Ishikawa (cell line): ENCODE measurements at regions not wholly inside any gene's neighbourhood (a gene's known extent, or its start where the extent isn't known, plus 50 kb on each side); places are given as distances from the start of the nearest gene placed in this dataset.

Experiments used
- CEBPB ChIP-seq: IDR thresholded peaks from 2 replicates; pipeline ENCODE4 v1.6.1; 2012
- CREB1 ChIP-seq: IDR thresholded peaks from 2 replicates; pipeline ENCODE4 v1.6.1; 2012; ENCODE audit warnings: low read depth
- EGR1 ChIP-seq: IDR thresholded peaks from 2 replicates; pipeline ENCODE4 v1.6.1; 2012
- EP300 ChIP-seq: IDR thresholded peaks from 2 replicates; pipeline ENCODE4 v1.6.1; 2012; ENCODE audit warnings: borderline replicate concordance
- FOXM1 ChIP-seq: IDR thresholded peaks from 2 replicates; pipeline ENCODE4 v1.6.1; 2012; ENCODE audit warnings: low read depth, borderline replicate concordance
- NFIC ChIP-seq: IDR thresholded peaks from 2 replicates; pipeline ENCODE4 v1.6.1; 2012
- RAD21 ChIP-seq: IDR thresholded peaks from 2 replicates; pipeline ENCODE4 v1.6.1; 2012; ENCODE audit warnings: low read depth
- TAF1 ChIP-seq: IDR thresholded peaks from 2 replicates; pipeline ENCODE4 v1.6.1; 2012; ENCODE audit warnings: low read depth, mild to moderate bottlenecking
- TCF12 ChIP-seq: IDR thresholded peaks from 2 replicates; pipeline ENCODE4 v1.6.1; 2012; ENCODE audit warnings: low read depth
- TEAD4 ChIP-seq: IDR thresholded peaks from 2 replicates; pipeline ENCODE4 v1.6.1; 2012
- YY1 ChIP-seq: IDR thresholded peaks from 2 replicates; pipeline ENCODE4 v1.6.1; 2012; ENCODE audit warnings: low read depth
- ZBTB7A ChIP-seq: IDR thresholded peaks from 2 replicates; pipeline ENCODE4 v1.6.1; 2012; ENCODE audit warnings: low read depth
- TF ChIP-seq, protein P1 (sequence below): IDR thresholded peaks from 2 replicates; pipeline ENCODE4 v1.6.1; 2012
- TF ChIP-seq, protein P2 (sequence below): IDR thresholded peaks from 2 replicates; pipeline ENCODE4 v1.6.1; 2012; ENCODE audit warnings: low read depth, mild to moderate bottlenecking
- TF ChIP-seq, protein P3 (sequence below): IDR thresholded peaks from 2 replicates; pipeline ENCODE4 v1.6.1; 2012

DNA sequence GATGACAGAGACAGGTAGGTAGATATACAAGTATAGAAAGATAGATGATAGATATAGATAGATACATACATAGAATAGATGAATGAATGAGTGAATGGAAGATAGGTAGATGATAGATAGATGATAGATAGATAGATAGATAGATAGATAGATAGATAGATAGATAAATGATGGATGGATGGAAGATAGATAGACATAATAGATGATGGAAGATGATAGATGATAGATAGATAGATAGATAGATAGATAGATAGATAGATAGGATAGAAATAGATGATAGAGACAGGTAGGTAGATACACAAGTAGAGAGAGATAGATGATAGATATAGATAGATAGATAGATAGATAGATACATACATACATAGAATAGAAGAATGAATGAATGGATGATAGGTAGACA, 510.1 kb upstream of the AUTS2 start:
- TF ChIP-seq EP300 (no peak), NFIC (no peak)
- TF ChIP-seq, protein P1, sequence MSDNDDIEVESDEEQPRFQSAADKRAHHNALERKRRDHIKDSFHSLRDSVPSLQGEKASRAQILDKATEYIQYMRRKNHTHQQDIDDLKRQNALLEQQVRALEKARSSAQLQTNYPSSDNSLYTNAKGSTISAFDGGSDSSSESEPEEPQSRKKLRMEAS = no peak
- TF ChIP-seq, protein P2, sequence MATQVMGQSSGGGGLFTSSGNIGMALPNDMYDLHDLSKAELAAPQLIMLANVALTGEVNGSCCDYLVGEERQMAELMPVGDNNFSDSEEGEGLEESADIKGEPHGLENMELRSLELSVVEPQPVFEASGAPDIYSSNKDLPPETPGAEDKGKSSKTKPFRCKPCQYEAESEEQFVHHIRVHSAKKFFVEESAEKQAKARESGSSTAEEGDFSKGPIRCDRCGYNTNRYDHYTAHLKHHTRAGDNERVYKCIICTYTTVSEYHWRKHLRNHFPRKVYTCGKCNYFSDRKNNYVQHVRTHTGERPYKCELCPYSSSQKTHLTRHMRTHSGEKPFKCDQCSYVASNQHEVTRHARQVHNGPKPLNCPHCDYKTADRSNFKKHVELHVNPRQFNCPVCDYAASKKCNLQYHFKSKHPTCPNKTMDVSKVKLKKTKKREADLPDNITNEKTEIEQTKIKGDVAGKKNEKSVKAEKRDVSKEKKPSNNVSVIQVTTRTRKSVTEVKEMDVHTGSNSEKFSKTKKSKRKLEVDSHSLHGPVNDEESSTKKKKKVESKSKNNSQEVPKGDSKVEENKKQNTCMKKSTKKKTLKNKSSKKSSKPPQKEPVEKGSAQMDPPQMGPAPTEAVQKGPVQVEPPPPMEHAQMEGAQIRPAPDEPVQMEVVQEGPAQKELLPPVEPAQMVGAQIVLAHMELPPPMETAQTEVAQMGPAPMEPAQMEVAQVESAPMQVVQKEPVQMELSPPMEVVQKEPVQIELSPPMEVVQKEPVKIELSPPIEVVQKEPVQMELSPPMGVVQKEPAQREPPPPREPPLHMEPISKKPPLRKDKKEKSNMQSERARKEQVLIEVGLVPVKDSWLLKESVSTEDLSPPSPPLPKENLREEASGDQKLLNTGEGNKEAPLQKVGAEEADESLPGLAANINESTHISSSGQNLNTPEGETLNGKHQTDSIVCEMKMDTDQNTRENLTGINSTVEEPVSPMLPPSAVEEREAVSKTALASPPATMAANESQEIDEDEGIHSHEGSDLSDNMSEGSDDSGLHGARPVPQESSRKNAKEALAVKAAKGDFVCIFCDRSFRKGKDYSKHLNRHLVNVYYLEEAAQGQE = no peak

DNA sequence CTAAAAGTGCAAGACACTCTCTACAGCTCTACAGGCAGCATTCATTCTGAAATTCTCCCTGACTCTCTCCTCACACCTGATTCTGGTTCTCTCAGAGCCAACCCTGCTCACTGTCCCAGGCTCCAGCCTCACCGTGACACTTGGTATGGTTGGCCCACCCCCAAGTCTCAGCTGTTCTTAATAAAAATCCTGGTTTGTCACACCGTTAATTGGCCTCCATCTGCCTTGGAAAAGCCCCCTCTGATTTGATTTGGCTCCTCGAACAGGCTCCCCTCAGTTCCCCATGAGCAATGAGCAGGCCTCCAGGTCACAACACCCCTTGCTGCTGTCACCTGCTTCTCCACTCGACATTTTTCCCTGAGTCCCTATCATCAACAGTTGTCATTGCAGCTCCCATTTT, 507.3 kb upstream of the AUTS2 start:
- TF ChIP-seq CEBPB (no peak), YY1 (no peak), TEAD4 (no peak)

DNA sequence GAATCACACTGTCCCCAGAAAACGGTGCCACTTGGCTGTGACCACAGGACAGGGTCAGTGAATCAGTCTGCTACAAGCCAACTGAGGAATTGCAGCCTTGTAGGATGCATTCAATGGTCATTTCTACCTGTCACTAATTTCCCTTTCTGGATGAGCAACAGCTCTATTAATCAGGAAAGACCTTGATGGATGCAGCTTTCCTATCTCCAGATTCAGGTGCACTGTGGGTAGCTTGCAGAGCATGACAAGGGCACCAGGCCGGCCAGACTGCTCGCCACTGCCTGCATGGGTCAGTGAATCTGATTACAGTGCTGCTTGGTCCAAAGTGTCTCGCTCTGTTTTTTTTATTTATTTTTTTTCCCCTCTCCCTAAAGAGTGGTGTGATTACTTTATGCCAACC, 506.8 kb upstream of the AUTS2 start:
- TF ChIP-seq TAF1 = no peak
- TF ChIP-seq EP300 = no peak
- TF ChIP-seq RAD21 = no peak
- TF ChIP-seq CEBPB = no peak
- TF ChIP-seq TCF12 = no peak
- TF ChIP-seq YY1 = no peak
- TF ChIP-seq ZBTB7A = no peak
- TF ChIP-seq EGR1 = no peak
- no peak for TF ChIP-seq NFIC

DNA sequence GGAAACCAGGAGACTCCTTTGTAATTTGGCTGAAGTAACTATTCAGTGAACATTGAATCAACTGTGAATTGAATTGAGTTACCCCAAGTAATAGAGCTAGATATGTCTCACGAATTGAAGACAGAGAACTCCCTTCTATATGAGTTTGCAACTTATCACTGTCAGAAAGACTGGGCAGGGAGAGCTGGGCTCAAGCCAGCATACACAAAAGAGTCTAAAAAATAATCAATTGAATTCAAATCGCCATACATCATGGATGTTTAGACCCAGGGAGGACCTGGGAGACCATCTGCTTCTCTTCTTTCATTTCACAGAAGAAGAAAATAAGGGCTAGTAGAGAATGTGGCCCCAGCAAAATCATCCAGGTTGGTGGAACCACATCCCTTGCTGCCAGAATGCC, 503.1 kb upstream of the AUTS2 start:
- TF ChIP-seq TEAD4 (no peak), FOXM1 (no peak), CREB1 (no peak), RAD21 (no peak), ZBTB7A (no peak), TCF12 (no peak)
- TF ChIP-seq, protein P2 = no peak
- TF ChIP-seq, protein P3, sequence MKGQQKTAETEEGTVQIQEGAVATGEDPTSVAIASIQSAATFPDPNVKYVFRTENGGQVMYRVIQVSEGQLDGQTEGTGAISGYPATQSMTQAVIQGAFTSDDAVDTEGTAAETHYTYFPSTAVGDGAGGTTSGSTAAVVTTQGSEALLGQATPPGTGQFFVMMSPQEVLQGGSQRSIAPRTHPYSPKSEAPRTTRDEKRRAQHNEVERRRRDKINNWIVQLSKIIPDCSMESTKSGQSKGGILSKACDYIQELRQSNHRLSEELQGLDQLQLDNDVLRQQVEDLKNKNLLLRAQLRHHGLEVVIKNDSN = no peak

DNA sequence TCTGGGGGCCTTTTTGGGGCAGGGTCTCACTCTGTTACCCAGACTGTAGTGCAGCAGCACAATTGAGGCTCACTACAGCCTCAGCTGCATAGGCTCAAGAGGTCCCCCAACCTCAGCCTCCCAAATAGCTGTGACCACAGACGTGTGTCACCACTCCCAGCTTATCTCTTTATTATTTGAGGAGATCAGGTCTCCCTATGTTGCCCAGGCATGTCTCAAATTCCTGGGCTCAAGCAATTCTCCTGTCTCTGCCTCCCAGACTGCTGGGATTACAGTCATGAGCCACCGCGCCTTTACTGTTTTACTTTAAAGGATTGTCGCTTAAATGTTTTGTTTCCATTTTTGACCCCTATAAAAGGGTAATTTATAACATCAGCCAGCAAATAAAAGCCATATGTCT, 502.6 kb upstream of the AUTS2 start:
- no peak for TF ChIP-seq YY1
- no peak for TF ChIP-seq EP300
- TF ChIP-seq, protein P1 = no peak
- TF ChIP-seq RAD21 = no peak
- no peak for TF ChIP-seq FOXM1
- no peak for TF ChIP-seq NFIC

DNA sequence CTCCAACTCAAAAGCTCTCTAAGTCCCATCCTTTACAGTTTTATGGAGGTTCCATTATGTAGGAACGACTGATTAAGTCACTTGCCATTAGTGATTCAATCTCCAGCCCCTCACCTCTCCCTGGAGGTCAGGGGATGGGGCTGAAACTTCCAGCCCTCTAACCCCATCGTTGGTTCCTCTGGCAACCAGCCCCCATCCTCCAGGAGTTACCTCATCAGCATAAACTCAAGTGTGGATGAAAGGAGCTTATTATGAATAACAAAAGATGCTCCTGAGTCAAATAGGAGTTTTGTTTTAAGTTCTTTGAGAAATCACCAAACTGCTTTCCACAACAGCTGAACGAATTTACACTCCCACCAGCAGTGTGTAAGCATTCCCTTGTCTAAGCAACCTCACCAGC, 494.3 kb upstream of the AUTS2 start:
- TF ChIP-seq RAD21 (no peak), EP300 (no peak), NFIC (no peak), EGR1 (no peak), YY1 (no peak), ZBTB7A (no peak), CREB1 (no peak), TCF12 (no peak), CEBPB (no peak), FOXM1 (no peak)
- TF ChIP-seq, protein P1 = no peak
- TF ChIP-seq, protein P2 = no peak
- TF ChIP-seq, protein P3 = no peak
